Nucleus accumbens (tissue), 56 donors: ENCODE measurements at regions not wholly inside any gene's neighbourhood (a gene's known extent, or its start where the extent isn't known, plus 50 kb on each side); places are given as distances from the start of the nearest gene placed in this dataset.
"Not testable (repeated sequence)": the region's sequence is repeated elsewhere in the genome, so short reads cannot be mapped to it uniquely, and the experiment has no call there.

ENCODE experiments used
- DNase-seq, 56 donors: peaks; one replicate each; lab custom pipeline; 2025; lab: John Stamatoyannopoulos, UW

- DNase-seq, result no peak
Measured at GRCh38 chr1:105462308-105462707, 1594.2 kb upstream of the PRMT6 start.

GRCh38 chr1:105467549-105467948, 1588.9 kb upstream of the PRMT6 start:
- DNase-seq, result no peak

- DNase-seq, result not testable (repeated sequence)
Measured at GRCh38 chr1:105470541-105470940, 1585.9 kb upstream of the PRMT6 start.

- no peak for DNase-seq
Measured at GRCh38 chr1:105483436-105483835, 1573.0 kb upstream of the PRMT6 start.

GRCh38 chr1:105485207-105485606, 1571.3 kb upstream of the PRMT6 start:
- DNase-seq, result no peak

- DNase-seq, result no peak
Measured at GRCh38 chr1:105492921-105493320, 1563.6 kb upstream of the PRMT6 start.

GRCh38 chr1:105516068-105516467, 1540.4 kb upstream of the PRMT6 start:
- DNase-seq, result no peak

- DNase-seq, result no peak
Measured at GRCh38 chr1:105533996-105534395, 1522.5 kb upstream of the PRMT6 start.

- no peak for DNase-seq
Measured at GRCh38 chr1:105544475-105544874, 1512.0 kb upstream of the PRMT6 start.

- no peak for DNase-seq
Measured at GRCh38 chr1:105556266-105556665, 1500.2 kb upstream of the PRMT6 start.

GRCh38 chr1:105558023-105558422, 1498.5 kb upstream of the PRMT6 start:
- no peak for DNase-seq

- DNase-seq, result no peak
Measured at GRCh38 chr1:105565006-105565405, 1491.5 kb upstream of the PRMT6 start.

- DNase-seq, result no peak
Measured at GRCh38 chr1:105585791-105586190, 1470.7 kb upstream of the PRMT6 start.

- DNase-seq, result no peak
Measured at GRCh38 chr1:105591681-105592080, 1464.8 kb upstream of the PRMT6 start.

- no peak for DNase-seq
Measured at GRCh38 chr1:105608713-105609112, 1447.8 kb upstream of the PRMT6 start.

GRCh38 chr1:105626276-105626987, 1430.0 kb upstream of the PRMT6 start:
- no peak for DNase-seq

GRCh38 chr1:105631153-105631744, 1425.2 kb upstream of the PRMT6 start:
- not testable (repeated sequence) for DNase-seq

GRCh38 chr1:105632342-105633196, 1423.9 kb upstream of the PRMT6 start:
- no peak for DNase-seq

GRCh38 chr1:105636052-105636451, 1420.4 kb upstream of the PRMT6 start:
- DNase-seq, result no peak

- no peak for DNase-seq
Measured at GRCh38 chr1:105641407-105641806, 1415.1 kb upstream of the PRMT6 start.

GRCh38 chr1:105652109-105652508, 1404.4 kb upstream of the PRMT6 start:
- DNase-seq, result no peak

GRCh38 chr1:105655032-105655431, 1401.4 kb upstream of the PRMT6 start:
- DNase-seq, result no peak
